HCT116 (cell line): ENCODE measurements at regions not wholly inside any gene's neighbourhood (a gene's known extent, or its start where the extent isn't known, plus 50 kb on each side); places are given as distances from the start of the nearest gene placed in this dataset.

ENCODE experiments used
- ATAC-seq: fragments of 200-7000 bp; cut with Tn5 transposase; 2 replicates; pipeline ENCODE4 v1.9.1; 2020; ENCODE audit warnings: mild to moderate bottlenecking, moderate library complexity
- BruUV-seq: library from RNA; stranded (reverse); fragments of 400-500 nt; replicated peaks from 2 replicates; lab custom pipeline; 2021; lab: Mats Ljungman, UMichigan
- CTCF ChIA-PET: fragments of 300-600 bp; sonication (Branson Sonifier 250); formaldehyde crosslinking; loops from one replicate; lab custom pipeline; 2021; ENCODE audit warnings: antibody characterized with exemption; lab: Charles Lee
- POLR2A ChIA-PET: fragments of 300-600, 350-600 bp; sonication (Branson Sonifier 250); formaldehyde crosslinking; loops from one replicate; lab custom pipeline; 2021; ENCODE audit warnings: antibody characterized with exemption; lab: Charles Lee
- RAD21 ChIA-PET, 2 experiments: fragments of 300-600 bp; sonication (Branson Sonifier 250); formaldehyde crosslinking; loops; one replicate each; lab custom pipeline; 2023; ENCODE audit warnings: low total read pairs in 2 of 2; ENCODE audit not compliant: uncharacterized antibody in 2 of 2, unreplicated experiment in 2 of 2, low non-redundant PET in 1 of 2; lab: Charles Lee
- DNase-seq: peaks from one replicate; pipeline ENCODE4 v3.0.0-alpha.2; 2010; ENCODE audit warnings: low read depth, low spot score
- H2AFZ ChIP-seq: fragments of 200-600 bp; shearing (Covaris generic), sonication (generic); 2 replicates; pipeline ENCODE4 v1.6.1; 2017; ENCODE audit warnings: low read depth, mixed run types, mixed read lengths, antibody characterized with exemption, low read length; ENCODE audit not compliant: poor library complexity, severe bottlenecking
- H3K27ac ChIP-seq: 2 replicates; pipeline ENCODE4 v1.5.1; 2012; ENCODE audit warnings: low read depth, low read length
- H3K27me3 ChIP-seq: fragments of 200-600 bp; sonication (generic); 2 replicates; pipeline ENCODE4 v1.6.1; 2016; ENCODE audit warnings: mixed run types, low read length, mixed read lengths; ENCODE audit not compliant: insufficient read depth
- H3K36me3 ChIP-seq, 2 experiments: fragments of 200-500 bp in 1 of 2; fragments of 200-600 bp in 1 of 2; sonication (Bioruptor generic) in 1 of 2; sonication (generic) in 1 of 2; 2 replicates each; pipeline versions ENCODE4 v1.5.1 to v1.6.1; 2014 to 2016; ENCODE audit warnings: low read length in 2 of 2, inconsistent platforms in 1 of 2, mixed read lengths in 1 of 2, mixed run types in 1 of 2; ENCODE audit not compliant: insufficient read depth in 2 of 2, control insufficient read depth in 1 of 2
- H3K4me1 ChIP-seq, 2 experiments: fragments of 200-600 bp in 1 of 2; sonication (generic) in 1 of 2; 2 replicates each; pipeline versions ENCODE4 v1.5.1 to v1.6.1; 2012 to 2017; ENCODE audit warnings: low read length in 2 of 2, inconsistent platforms in 1 of 2, mild to moderate bottlenecking in 1 of 2, mixed read lengths in 1 of 2, mixed run types in 1 of 2, moderate library complexity in 1 of 2; ENCODE audit not compliant: insufficient read depth in 2 of 2, control insufficient read depth in 1 of 2
- H3K4me2 ChIP-seq: fragments of 200-600 bp; sonication (generic); 2 replicates; pipeline ENCODE4 v1.6.1; 2017; ENCODE audit warnings: mixed run types, low read length, mixed read lengths
- H3K4me3 ChIP-seq, 2 experiments: fragments of 200-600 bp in 1 of 2; sonication (generic) in 1 of 2; replicated peaks in 1 of 2; 2 replicates each; pipeline ENCODE4 v1.5.1; 2011 to 2016; ENCODE audit warnings: low read length in 2 of 2, control low read depth in 1 of 2, low read depth in 1 of 2, mild to moderate bottlenecking in 1 of 2, mixed read lengths in 1 of 2, mixed run types in 1 of 2
- H3K79me2 ChIP-seq: fragments of 200-600 bp; sonication (generic); 2 replicates; pipeline ENCODE4 v1.6.1; 2017; ENCODE audit warnings: mild to moderate bottlenecking, mixed run types, low read length, moderate library complexity, mixed read lengths; ENCODE audit not compliant: insufficient read depth
- H3K9ac ChIP-seq: fragments of 200-600 bp; sonication (generic); 2 replicates; pipeline ENCODE4 v1.6.1; 2016; ENCODE audit warnings: low read length, mixed read lengths
- H3K9me2 ChIP-seq: fragments of 200-600 bp; sonication (generic), shearing (Covaris generic); 2 replicates; pipeline ENCODE4 v1.6.1; 2017; ENCODE audit warnings: mixed run types, mild to moderate bottlenecking, moderate library complexity; ENCODE audit not compliant: insufficient read depth
- H3K9me3 ChIP-seq, 2 experiments: fragments of 200-500 bp in 1 of 2; fragments of 200-600 bp in 1 of 2; sonication (Bioruptor generic) in 1 of 2; sonication (generic) in 1 of 2; 2 replicates each; pipeline ENCODE4 v1.6.1; 2014 to 2017; ENCODE audit warnings: low read length in 2 of 2, mixed read lengths in 2 of 2, inconsistent platforms in 1 of 2, low read depth in 1 of 2, mild to moderate bottlenecking in 1 of 2, mixed run types in 1 of 2, moderate library complexity in 1 of 2; ENCODE audit not compliant: control insufficient read depth in 1 of 2, insufficient read depth in 1 of 2
- H4K20me1 ChIP-seq: fragments of 200-600 bp; sonication (generic), shearing (Covaris generic); 2 replicates; pipeline ENCODE4 v1.6.1; 2017; ENCODE audit warnings: mixed run types, mild to moderate bottlenecking, moderate library complexity; ENCODE audit not compliant: insufficient read depth
- CEBPB ChIP-seq: IDR thresholded peaks from 2 replicates; pipeline ENCODE4 v1.6.1; 2012; ENCODE audit warnings: low read depth
- EGR1 ChIP-seq: IDR thresholded peaks from 2 replicates; pipeline ENCODE4 v1.6.1; 2012; ENCODE audit warnings: low read depth
- EZH2phosphoT487 ChIP-seq: fragments of 200-600 bp; IDR thresholded peaks from 2 replicates; pipeline ENCODE4 v1.6.1; 2018; ENCODE audit warnings: antibody characterized with exemption, borderline replicate concordance
- FOSL1 ChIP-seq: IDR thresholded peaks from 2 replicates; pipeline ENCODE4 v1.6.1; 2012; ENCODE audit warnings: low read depth
- JUND ChIP-seq: IDR thresholded peaks from 2 replicates; pipeline ENCODE4 v1.6.1; 2012
- POLR2A ChIP-seq: IDR thresholded peaks from 2 replicates; pipeline ENCODE4 v1.7.0; 2011; ENCODE audit warnings: borderline replicate concordance; ENCODE audit not compliant: insufficient read depth, insufficient read length; ENCODE audit errors: extremely low read depth
- POLR2AphosphoS5 ChIP-seq: IDR thresholded peaks from 2 replicates; pipeline ENCODE4 v1.6.1; 2011; ENCODE audit warnings: mild to moderate bottlenecking, low read depth, low read length, moderate library complexity
- RAD21 ChIP-seq: IDR thresholded peaks from 2 replicates; pipeline ENCODE4 v1.6.1; 2012; ENCODE audit warnings: low read depth, mild to moderate bottlenecking
- SIN3A ChIP-seq: IDR thresholded peaks from 2 replicates; pipeline ENCODE4 v1.6.1; 2012; ENCODE audit warnings: low read depth
- SRF ChIP-seq: IDR thresholded peaks from 2 replicates; pipeline ENCODE4 v1.6.1; 2012; ENCODE audit warnings: low read depth
- TCF7L2 ChIP-seq: IDR thresholded peaks from 2 replicates; pipeline ENCODE4 v1.7.0; 2011; ENCODE audit warnings: borderline replicate concordance, inconsistent platforms; ENCODE audit not compliant: insufficient read depth, insufficient read length; ENCODE audit errors: extremely low read depth
- ZFX ChIP-seq: fragments of 450-650 bp; IDR thresholded peaks from 2 replicates; pipeline ENCODE4 v1.6.1; 2017
- intact Hi-C: fragments of 100-400 bp; cut with micrococcal nuclease; formaldehyde crosslinking; loops from 2 replicates; pipeline ENCODE4 v1.10.0; 2022
- TF ChIP-seq, protein P1 (sequence below): IDR thresholded peaks from 2 replicates; pipeline ENCODE4 v1.6.1; 2012
- TF ChIP-seq, protein P2 (sequence below): IDR thresholded peaks from 2 replicates; pipeline ENCODE4 v1.6.1; 2012
- TF ChIP-seq, protein P3 (sequence below), 3 experiments: fragments of 200-600 bp in 1 of 3; sonication (generic) in 1 of 3; IDR thresholded peaks in 2 of 3; conservative IDR thresholded peaks in 1 of 3; 2 replicates each; pipeline ENCODE4 v1.5.1; 2012 to 2017; ENCODE audit warnings: low read depth in 2 of 3, low read length in 2 of 3, antibody characterized with exemption in 1 of 3, borderline replicate concordance in 1 of 3, control low read depth in 1 of 3, mild to moderate bottlenecking in 1 of 3, mixed read lengths in 1 of 3, mixed run types in 1 of 3, moderate library complexity in 1 of 3; ENCODE audit not compliant: insufficient read depth in 1 of 3
- TF ChIP-seq, protein P4 (sequence below): IDR thresholded peaks from 2 replicates; pipeline ENCODE4 v1.6.1; 2011; ENCODE audit warnings: mild to moderate bottlenecking, low read length, moderate library complexity; ENCODE audit not compliant: insufficient replicate concordance; ENCODE audit errors: extremely low read depth

DNA sequence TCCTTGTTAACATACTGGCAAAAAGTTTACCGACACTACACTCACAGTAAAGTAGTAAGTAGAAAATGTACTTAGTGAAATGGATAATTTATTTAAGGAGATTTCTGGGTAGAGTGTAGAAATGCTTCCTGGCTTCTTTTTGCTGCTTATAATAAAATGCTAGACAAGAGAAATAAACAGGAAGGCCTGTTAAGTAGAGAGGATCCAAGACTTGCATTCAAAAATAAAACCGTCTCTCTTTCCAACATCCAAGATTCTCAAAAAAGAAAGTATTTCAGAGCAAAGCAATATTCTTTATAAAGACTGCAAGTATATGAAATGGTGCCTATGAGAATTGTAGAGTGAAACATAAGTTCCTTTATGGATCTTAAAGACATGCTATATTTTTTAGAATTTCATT is 77.0 kb upstream of the CNTN6 start:
- no peaks in the 10 kb centered on the region for H3K9me2 ChIP-seq
- no peak overlapping the region for H2AFZ ChIP-seq
- BruUV-seq, result no TSS peak
- no peaks in the 10 kb centered on the region for H3K36me3 ChIP-seq
- H3K4me1 ChIP-seq, result no peaks in the 10 kb centered on the region
- CTCF ChIA-PET, result no interaction called here
- intact Hi-C loops, result no loop called here
- no peak overlapping the region for H3K4me2 ChIP-seq
- no peak overlapping the region for H3K27ac ChIP-seq
- no peak overlapping the region for H3K4me3 ChIP-seq
- ATAC-seq, result no peak
- H4K20me1 ChIP-seq, result no peaks in the 10 kb centered on the region
- TF ChIP-seq, protein P1, sequence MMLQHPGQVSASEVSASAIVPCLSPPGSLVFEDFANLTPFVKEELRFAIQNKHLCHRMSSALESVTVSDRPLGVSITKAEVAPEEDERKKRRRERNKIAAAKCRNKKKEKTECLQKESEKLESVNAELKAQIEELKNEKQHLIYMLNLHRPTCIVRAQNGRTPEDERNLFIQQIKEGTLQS, result no peak
- TF ChIP-seq SRF (no peak), POLR2AphosphoS5 (no peak), CEBPB (no peak), JUND (no peak), EGR1 (no peak), TCF7L2 (no peak), POLR2A (no peak), RAD21 (no peak), FOSL1 (no peak), SIN3A (no peak), EZH2phosphoT487 (no peak), ZFX (no peak)
- TF ChIP-seq, protein P2, sequence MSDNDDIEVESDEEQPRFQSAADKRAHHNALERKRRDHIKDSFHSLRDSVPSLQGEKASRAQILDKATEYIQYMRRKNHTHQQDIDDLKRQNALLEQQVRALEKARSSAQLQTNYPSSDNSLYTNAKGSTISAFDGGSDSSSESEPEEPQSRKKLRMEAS, result no peak
- TF ChIP-seq, protein P3, sequence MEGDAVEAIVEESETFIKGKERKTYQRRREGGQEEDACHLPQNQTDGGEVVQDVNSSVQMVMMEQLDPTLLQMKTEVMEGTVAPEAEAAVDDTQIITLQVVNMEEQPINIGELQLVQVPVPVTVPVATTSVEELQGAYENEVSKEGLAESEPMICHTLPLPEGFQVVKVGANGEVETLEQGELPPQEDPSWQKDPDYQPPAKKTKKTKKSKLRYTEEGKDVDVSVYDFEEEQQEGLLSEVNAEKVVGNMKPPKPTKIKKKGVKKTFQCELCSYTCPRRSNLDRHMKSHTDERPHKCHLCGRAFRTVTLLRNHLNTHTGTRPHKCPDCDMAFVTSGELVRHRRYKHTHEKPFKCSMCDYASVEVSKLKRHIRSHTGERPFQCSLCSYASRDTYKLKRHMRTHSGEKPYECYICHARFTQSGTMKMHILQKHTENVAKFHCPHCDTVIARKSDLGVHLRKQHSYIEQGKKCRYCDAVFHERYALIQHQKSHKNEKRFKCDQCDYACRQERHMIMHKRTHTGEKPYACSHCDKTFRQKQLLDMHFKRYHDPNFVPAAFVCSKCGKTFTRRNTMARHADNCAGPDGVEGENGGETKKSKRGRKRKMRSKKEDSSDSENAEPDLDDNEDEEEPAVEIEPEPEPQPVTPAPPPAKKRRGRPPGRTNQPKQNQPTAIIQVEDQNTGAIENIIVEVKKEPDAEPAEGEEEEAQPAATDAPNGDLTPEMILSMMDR (IDR thresholded peaks at IDR 0.05 in 2 of 3, conservative IDR thresholded peaks at IDR 0.05 in 1 of 3; ENCODE audit: borderline replicate concordance in 1 of 3, insufficient read depth in 1 of 3, low read depth in 2 of 3, low read length in 2 of 3), result no peak
- TF ChIP-seq, protein P4, sequence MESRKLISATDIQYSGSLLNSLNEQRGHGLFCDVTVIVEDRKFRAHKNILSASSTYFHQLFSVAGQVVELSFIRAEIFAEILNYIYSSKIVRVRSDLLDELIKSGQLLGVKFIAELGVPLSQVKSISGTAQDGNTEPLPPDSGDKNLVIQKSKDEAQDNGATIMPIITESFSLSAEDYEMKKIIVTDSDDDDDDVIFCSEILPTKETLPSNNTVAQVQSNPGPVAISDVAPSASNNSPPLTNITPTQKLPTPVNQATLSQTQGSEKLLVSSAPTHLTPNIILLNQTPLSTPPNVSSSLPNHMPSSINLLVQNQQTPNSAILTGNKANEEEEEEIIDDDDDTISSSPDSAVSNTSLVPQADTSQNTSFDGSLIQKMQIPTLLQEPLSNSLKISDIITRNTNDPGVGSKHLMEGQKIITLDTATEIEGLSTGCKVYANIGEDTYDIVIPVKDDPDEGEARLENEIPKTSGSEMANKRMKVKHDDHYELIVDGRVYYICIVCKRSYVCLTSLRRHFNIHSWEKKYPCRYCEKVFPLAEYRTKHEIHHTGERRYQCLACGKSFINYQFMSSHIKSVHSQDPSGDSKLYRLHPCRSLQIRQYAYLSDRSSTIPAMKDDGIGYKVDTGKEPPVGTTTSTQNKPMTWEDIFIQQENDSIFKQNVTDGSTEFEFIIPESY, result no peak
- TF ChIP-seq, all 23 proteins: peak for 0
- no peaks in the 10 kb centered on the region for H3K27me3 ChIP-seq
- POLR2A ChIA-PET, result no interaction called here
- RAD21 ChIA-PET, result no interaction called here
- no peaks in the 10 kb centered on the region for H3K79me2 ChIP-seq
- no peak for DNase-seq
- peaks cover 8 to 19% of the 10 kb centered on the region in 2 experiments; a peak in 2 of 4 replicates for H3K9me3 ChIP-seq
- no peak overlapping the region for H3K9ac ChIP-seq
